GM18505 (cell line): ENCODE measurements at regions not wholly inside any gene's neighbourhood (a gene's known extent, or its start where the extent isn't known, plus 50 kb on each side); places are given as distances from the start of the nearest gene placed in this dataset.
"Not testable (repeated sequence)": the region's sequence is repeated elsewhere in the genome, so short reads cannot be mapped to it uniquely, and the experiment has no call there.

Source experiments
- ATAC-seq: cut with Tn5 transposase; IDR thresholded peaks from one replicate; pipeline ENCODE4 v1.9.1; 2021; ENCODE audit not compliant: unreplicated experiment
- POLR2A ChIP-seq: IDR thresholded peaks from 4 replicates; pipeline ENCODE4 v1.6.1; 2011; ENCODE audit warnings: borderline replicate concordance; ENCODE audit not compliant: insufficient read depth, insufficient read length; ENCODE audit errors: extremely low read depth

- no peak for ATAC-seq
- no peak for TF ChIP-seq POLR2A
These were observed 63.2 kb upstream of the SNX19 start for GRCh38 chr11:130979386-130979972.

- ATAC-seq: no peak
- no peak for TF ChIP-seq POLR2A
These were observed 64.0 kb upstream of the SNX19 start for GRCh38 chr11:130980071-130980862.

GRCh38 chr11:130984241-130984640 is 68.0 kb upstream of the SNX19 start:
- ATAC-seq: not testable (repeated sequence)

GRCh38 chr11:130992788-130993187 is 76.5 kb upstream of the SNX19 start:
- no peak for ATAC-seq
- TF ChIP-seq POLR2A: no peak

- TF ChIP-seq POLR2A: no peak
- no peak for ATAC-seq
These were observed 77.8 kb upstream of the SNX19 start for GRCh38 chr11:130994043-130994442.

- TF ChIP-seq POLR2A: no peak
- no peak for ATAC-seq
These were observed 79.0 kb upstream of the SNX19 start for GRCh38 chr11:130995266-130995665.

- no peak for TF ChIP-seq POLR2A
- ATAC-seq: no peak
These were observed 81.0 kb upstream of the SNX19 start for GRCh38 chr11:130997278-130997677.

- no peak for ATAC-seq
- TF ChIP-seq POLR2A: no peak
These were observed 82.8 kb upstream of the SNX19 start for GRCh38 chr11:130999086-130999485.

- no peak for TF ChIP-seq POLR2A
- no peak for ATAC-seq
These were observed 83.9 kb upstream of the SNX19 start for GRCh38 chr11:130999992-131000770.

- no peak for ATAC-seq
These were observed 85.9 kb upstream of the SNX19 start for GRCh38 chr11:131002145-131002544.

GRCh38 chr11:131005829-131006228 is 89.5 kb upstream of the SNX19 start:
- no peak for ATAC-seq

More at GRCh38 chr11:131002145-131002544, 85.9 kb upstream of the SNX19 start:
- TF ChIP-seq POLR2A: no peak

GRCh38 chr11:131025020-131025419 is 108.7 kb upstream of the SNX19 start:
- TF ChIP-seq POLR2A: no peak
- ATAC-seq: no peak

More at GRCh38 chr11:131005829-131006228, 89.5 kb upstream of the SNX19 start:
- no peak for TF ChIP-seq POLR2A

GRCh38 chr11:131025421-131026125 is 109.3 kb upstream of the SNX19 start:
- ATAC-seq: peak; percentile 57
- no peak for TF ChIP-seq POLR2A
